Activated naive CD4-positive, alpha-beta T cell treated with anti-CD3 and anti-CD28 coated beads, Interleukin-2, amount 50 U/mL, for 72 hours (primary cell): ENCODE measurements at regions not wholly inside any gene's neighbourhood (a gene's known extent, or its start where the extent isn't known, plus 50 kb on each side); places are given as distances from the start of the nearest gene placed in this dataset.
"Not testable (repeated sequence)": the region's sequence is repeated elsewhere in the genome, so short reads cannot be mapped to it uniquely, and the experiment has no call there.

Experiments
- ATAC-seq, 2 donors: fragments of 150-1000 bp; cut with Tn5 transposase; 2 replicates each; pipeline ENCODE4 v1.10.0; 2021; ENCODE audit warnings: mild to moderate bottlenecking in 2 of 2, moderate library complexity in 2 of 2
- DNase-seq, 2 donors: peaks; one replicate each; pipeline ENCODE4 v3.0.0; 2021 to 2022; ENCODE audit warnings: low spot score in 2 of 2
- H3K27ac Mint-ChIP-seq, 2 donors: one replicate each; pipeline ENCODE4 v1.8.0; 2022; ENCODE audit warnings: mild to moderate bottlenecking in 2 of 2, mixed read lengths in 2 of 2
- H3K36me3 Mint-ChIP-seq, 2 donors: one replicate each; pipeline ENCODE4 v1.8.0; 2022; ENCODE audit warnings: mixed read lengths in 2 of 2
- H3K9me3 Mint-ChIP-seq, 2 donors: one replicate each; pipeline ENCODE4 v1.8.0; 2022; ENCODE audit warnings: mixed read lengths in 2 of 2

GRCh38 chr1:177429234-177429633, 258.5 kb downstream of the BRINP2 start:
- Mint-ChIP-seq H3K36me3 (no peaks in the 10 kb centered on the region), H3K9me3 (peaks cover 6 to 12% of the 10 kb centered on the region in 2 donors)
- no peak for DNase-seq

GRCh38 chr1:177427811-177428210, 257.1 kb downstream of the BRINP2 start:
- ATAC-seq (no peak), DNase-seq (no peak)
- Mint-ChIP-seq H3K27ac (no peak overlapping the region), H3K9me3 (peaks cover 6 to 12% of the 10 kb centered on the region in 2 donors), H3K36me3 (no peaks in the 10 kb centered on the region)

More at GRCh38 chr1:177429234-177429633, 258.5 kb downstream of the BRINP2 start:
- no peak for ATAC-seq
- no peak overlapping the region for H3K27ac Mint-ChIP-seq

- Mint-ChIP-seq H3K27ac (no peak overlapping the region), H3K9me3 (peaks cover 11 to 21% of the 10 kb centered on the region in 2 donors), H3K36me3 (peaks cover 0 to 7% of the 10 kb centered on the region in 2 donors)
- no peak for ATAC-seq
- no peak for DNase-seq
Observed at GRCh38 chr1:177426497-177426896, 255.7 kb downstream of the BRINP2 start.

- DNase-seq (no peak), ATAC-seq (no peak)
- Mint-ChIP-seq H3K27ac (no peak overlapping the region), H3K9me3 (peaks cover 17 to 23% of the 10 kb centered on the region in 2 donors), H3K36me3 (peaks cover 0 to 7% of the 10 kb centered on the region in 2 donors)
Observed at GRCh38 chr1:177425199-177425598, 254.4 kb downstream of the BRINP2 start.

- peaks cover 0 to 7% of the 10 kb centered on the region in 2 donors for H3K36me3 Mint-ChIP-seq
- H3K27ac Mint-ChIP-seq = no peak overlapping the region
- DNase-seq (no peak), ATAC-seq (no peak)
- peaks cover 17 to 23% of the 10 kb centered on the region in 2 donors for H3K9me3 Mint-ChIP-seq
Observed at GRCh38 chr1:177424744-177425143, 254.0 kb downstream of the BRINP2 start.

GRCh38 chr1:177423090-177423489, 252.3 kb downstream of the BRINP2 start:
- DNase-seq (no peak), ATAC-seq (no peak)
- H3K27ac Mint-ChIP-seq = no peak overlapping the region
- peaks cover 0 to 7% of the 10 kb centered on the region in 2 donors for H3K36me3 Mint-ChIP-seq
- H3K9me3 Mint-ChIP-seq = peaks cover 17 to 28% of the 10 kb centered on the region in 2 donors

- peaks cover 11 to 23% of the 10 kb centered on the region in 2 donors for H3K9me3 Mint-ChIP-seq
- ATAC-seq = no peak
Observed at GRCh38 chr1:177413982-177414596, 243.3 kb downstream of the BRINP2 start.

GRCh38 chr1:177411381-177411780, 240.6 kb downstream of the BRINP2 start:
- Mint-ChIP-seq H3K9me3 (peaks cover 20 to 33% of the 10 kb centered on the region in 2 donors), H3K27ac (no peak overlapping the region), H3K36me3 (peaks cover 9 to 14% of the 10 kb centered on the region in 2 donors)
- DNase-seq = no peak
- ATAC-seq = no peak

More at GRCh38 chr1:177413982-177414596, 243.3 kb downstream of the BRINP2 start:
- no peak overlapping the region for H3K27ac Mint-ChIP-seq
- no peaks in the 10 kb centered on the region for H3K36me3 Mint-ChIP-seq
- DNase-seq = no peak

- no peak overlapping the region for H3K27ac Mint-ChIP-seq
- peaks cover 9 to 14% of the 10 kb centered on the region in 2 donors for H3K36me3 Mint-ChIP-seq
- ATAC-seq (no peak), DNase-seq (no peak)
- H3K9me3 Mint-ChIP-seq = peaks cover 20 to 33% of the 10 kb centered on the region in 2 donors
Observed at GRCh38 chr1:177410179-177410766, 239.5 kb downstream of the BRINP2 start.

GRCh38 chr1:177406323-177406722, 235.6 kb downstream of the BRINP2 start:
- DNase-seq, H3K27ac Mint-ChIP-seq, ATAC-seq: not testable (repeated sequence)
- Mint-ChIP-seq H3K36me3 (peaks cover 9 to 19% of the 10 kb centered on the region in 2 donors), H3K9me3 (peaks cover 20 to 28% of the 10 kb centered on the region in 2 donors)

GRCh38 chr1:177392336-177392735, 221.6 kb downstream of the BRINP2 start:
- no peak overlapping the region for H3K27ac Mint-ChIP-seq
- DNase-seq (no peak), ATAC-seq (no peak)
- H3K9me3 Mint-ChIP-seq = peaks cover 25 to 27% of the 10 kb centered on the region in 2 donors
- H3K36me3 Mint-ChIP-seq = no peaks in the 10 kb centered on the region

- peaks cover 16 to 20% of the 10 kb centered on the region in 2 donors for H3K9me3 Mint-ChIP-seq
- H3K27ac Mint-ChIP-seq = no peak overlapping the region
- peaks cover 5 to 8% of the 10 kb centered on the region in 2 donors for H3K36me3 Mint-ChIP-seq
- ATAC-seq (no peak), DNase-seq (no peak)
Observed at GRCh38 chr1:177385760-177386698, 215.3 kb downstream of the BRINP2 start.

- H3K36me3 Mint-ChIP-seq = peaks cover 5 to 12% of the 10 kb centered on the region in 2 donors
- peaks cover 23 to 29% of the 10 kb centered on the region in 2 donors for H3K9me3 Mint-ChIP-seq
- H3K27ac Mint-ChIP-seq = no peak overlapping the region
- ATAC-seq = no peak
- DNase-seq = no peak
Observed at GRCh38 chr1:177384461-177384860, 213.7 kb downstream of the BRINP2 start.

- no peak for DNase-seq
- Mint-ChIP-seq H3K9me3 (peaks cover 23 to 29% of the 10 kb centered on the region in 2 donors), H3K27ac (no peak overlapping the region), H3K36me3 (peaks cover 5 to 12% of the 10 kb centered on the region in 2 donors)
- no peak for ATAC-seq
Observed at GRCh38 chr1:177383715-177384114, 213.0 kb downstream of the BRINP2 start.

GRCh38 chr1:177377866-177378265, 207.1 kb downstream of the BRINP2 start:
- Mint-ChIP-seq H3K27ac (no peak overlapping the region), H3K9me3 (peaks cover 31 to 46% of the 10 kb centered on the region in 2 donors), H3K36me3 (peaks cover 5 to 12% of the 10 kb centered on the region in 2 donors)
- ATAC-seq = no peak
- no peak for DNase-seq

- Mint-ChIP-seq H3K9me3 (peaks cover 4 to 20% of the 10 kb centered on the region in 2 donors), H3K36me3 (no peaks in the 10 kb centered on the region), H3K27ac (no peak overlapping the region)
- ATAC-seq (peak in 1 of 2 donors; percentile 57), DNase-seq (no peak)
Observed at GRCh38 chr1:177368255-177368654, 197.5 kb downstream of the BRINP2 start.

- peaks cover 4 to 9% of the 10 kb centered on the region in 2 donors for H3K9me3 Mint-ChIP-seq
- H3K27ac Mint-ChIP-seq = no peak overlapping the region
- no peak for DNase-seq
- ATAC-seq = no peak
- no peaks in the 10 kb centered on the region for H3K36me3 Mint-ChIP-seq
Observed at GRCh38 chr1:177366091-177366490, 195.3 kb downstream of the BRINP2 start.
